Smooth muscle cell (in vitro differentiated cells): ENCODE measurements at regions not wholly inside any gene's neighbourhood (a gene's known extent, or its start where the extent isn't known, plus 50 kb on each side); places are given as distances from the start of the nearest gene placed in this dataset.

Experiments
- DNase-seq: peaks from one replicate; lab custom pipeline; 2025; ENCODE audit not compliant: unreplicated experiment; lab: John Stamatoyannopoulos, UW
- H2AFZ ChIP-seq: fragments of 200-600 bp; sonication (generic); 2 replicates; pipeline ENCODE4 v1.6.0; 2016; ENCODE audit warnings: antibody characterized with exemption, low read depth, mild to moderate bottlenecking
- H3F3A ChIP-seq: fragments of 200-600 bp; sonication (generic); 2 replicates; pipeline ENCODE4 v1.6.0; 2017; ENCODE audit warnings: antibody characterized with exemption, low read depth
- H3K27ac ChIP-seq: fragments of 200-600 bp; sonication (generic); 2 replicates; pipeline ENCODE4 v1.5.1; 2016; ENCODE audit warnings: low read depth, mild to moderate bottlenecking
- H3K27me3 ChIP-seq: fragments of 200-600 bp; sonication (generic); 2 replicates; pipeline ENCODE4 v1.6.1; 2016; ENCODE audit warnings: low read depth, mild to moderate bottlenecking
- H3K36me3 ChIP-seq: fragments of 200-600 bp; sonication (generic); 2 replicates; pipeline ENCODE4 v1.5.1; 2016; ENCODE audit warnings: low read depth
- H3K4me1 ChIP-seq: fragments of 200-600 bp; sonication (generic); 2 replicates; pipeline ENCODE4 v1.5.1; 2016; ENCODE audit warnings: low read depth
- H3K4me2 ChIP-seq: fragments of 200-600 bp; sonication (generic); 2 replicates; pipeline ENCODE4 v1.6.0; 2016; ENCODE audit warnings: mild to moderate bottlenecking
- H3K4me3 ChIP-seq: fragments of 200-600 bp; sonication (generic); 2 replicates; pipeline ENCODE4 v1.5.1; 2016; ENCODE audit warnings: mild to moderate bottlenecking
- H3K79me2 ChIP-seq: fragments of 200-600 bp; sonication (generic); 2 replicates; pipeline ENCODE4 v1.6.0; 2016; ENCODE audit warnings: low read depth, mild to moderate bottlenecking
- H3K9ac ChIP-seq: fragments of 200-600 bp; sonication (generic); 2 replicates; pipeline ENCODE4 v1.6.0; 2016; ENCODE audit warnings: low read depth
- H3K9me3 ChIP-seq: fragments of 200-600 bp; sonication (generic); replicated peaks from 2 replicates; pipeline ENCODE4 v1.5.1; 2016; ENCODE audit warnings: low read depth
- H4K20me1 ChIP-seq: fragments of 200-600 bp; sonication (generic); 2 replicates; pipeline ENCODE4 v1.6.0; 2016; ENCODE audit warnings: low read depth
- WGBS: methylation state at CpG from one replicate; pipeline ENCODE4 v1.1.7; 2016; ENCODE audit warnings: low lambda C conversion rate; 5-methylcytosine and 5-hydroxymethylcytosine counted together
- TF ChIP-seq, protein P1 (sequence below): fragments of 200-600 bp; sonication (generic); IDR thresholded peaks from 2 replicates; pipeline ENCODE4 v1.5.1; 2017; ENCODE audit warnings: borderline replicate concordance, mild to moderate bottlenecking, antibody characterized with exemption; ENCODE audit not compliant: insufficient read depth, poor library complexity, severe bottlenecking

DNA sequence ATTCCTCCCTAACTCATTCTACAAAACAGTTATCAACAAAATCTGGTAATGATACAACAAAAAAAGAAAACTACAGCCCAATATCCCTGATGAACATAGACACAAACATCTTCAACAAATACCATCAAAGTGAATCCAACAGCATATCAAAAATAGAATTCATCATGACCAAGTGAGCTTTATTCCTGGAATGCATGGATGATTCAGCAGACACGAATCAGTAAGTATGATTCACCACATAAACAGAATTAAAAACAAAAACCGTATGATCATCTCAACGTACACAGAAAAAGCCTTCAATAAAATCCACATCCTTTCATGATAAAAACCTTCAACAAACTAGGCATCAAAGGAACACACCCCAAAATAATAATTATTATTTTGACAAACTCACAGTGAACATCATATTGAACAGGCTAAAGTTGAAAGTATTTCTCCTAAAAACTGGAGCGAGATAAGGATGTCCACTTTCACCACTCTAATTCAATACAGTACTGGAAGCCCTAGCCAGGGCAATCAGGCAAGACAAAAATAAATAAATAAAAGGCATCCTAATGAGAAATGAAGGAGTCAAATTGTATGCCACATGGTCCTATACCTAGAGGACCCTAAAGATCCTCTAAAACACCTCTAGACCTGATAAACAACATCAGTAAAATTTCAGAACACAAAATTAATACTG lies 305.1 kb upstream of the RGMB start:
- no peak for DNase-seq
- Histone ChIP-seq H3F3A (no peaks in the 10 kb centered on the region), H3K4me3 (no peak overlapping the region), H3K4me2 (peak overlapping the region; percentile 46), H3K4me1 (no peaks in the 10 kb centered on the region), H3K79me2 (no peaks in the 10 kb centered on the region), H2AFZ (no peak overlapping the region), H3K9me3 (no peaks in the 10 kb centered on the region), H4K20me1 (no peaks in the 10 kb centered on the region), H3K36me3 (no peaks in the 10 kb centered on the region), H3K27me3 (no peaks in the 10 kb centered on the region), H3K27ac (peak overlapping the region; percentile 80), H3K9ac (peak overlapping the region; percentile 29)
- WGBS, result 23% methylated on average over 4 of the region's 4 CpGs
- TF ChIP-seq, protein P1, sequence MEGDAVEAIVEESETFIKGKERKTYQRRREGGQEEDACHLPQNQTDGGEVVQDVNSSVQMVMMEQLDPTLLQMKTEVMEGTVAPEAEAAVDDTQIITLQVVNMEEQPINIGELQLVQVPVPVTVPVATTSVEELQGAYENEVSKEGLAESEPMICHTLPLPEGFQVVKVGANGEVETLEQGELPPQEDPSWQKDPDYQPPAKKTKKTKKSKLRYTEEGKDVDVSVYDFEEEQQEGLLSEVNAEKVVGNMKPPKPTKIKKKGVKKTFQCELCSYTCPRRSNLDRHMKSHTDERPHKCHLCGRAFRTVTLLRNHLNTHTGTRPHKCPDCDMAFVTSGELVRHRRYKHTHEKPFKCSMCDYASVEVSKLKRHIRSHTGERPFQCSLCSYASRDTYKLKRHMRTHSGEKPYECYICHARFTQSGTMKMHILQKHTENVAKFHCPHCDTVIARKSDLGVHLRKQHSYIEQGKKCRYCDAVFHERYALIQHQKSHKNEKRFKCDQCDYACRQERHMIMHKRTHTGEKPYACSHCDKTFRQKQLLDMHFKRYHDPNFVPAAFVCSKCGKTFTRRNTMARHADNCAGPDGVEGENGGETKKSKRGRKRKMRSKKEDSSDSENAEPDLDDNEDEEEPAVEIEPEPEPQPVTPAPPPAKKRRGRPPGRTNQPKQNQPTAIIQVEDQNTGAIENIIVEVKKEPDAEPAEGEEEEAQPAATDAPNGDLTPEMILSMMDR, result no peak

GRCh38 chr5:98470747-98471146 lies 302.7 kb upstream of the RGMB start:
- WGBS, result 98% methylated on average over 2 of the region's 2 CpGs
- Histone ChIP-seq H3K27ac (no peak overlapping the region), H3K4me3 (no peak overlapping the region), H3K79me2 (no peaks in the 10 kb centered on the region), H3K4me2 (no peak overlapping the region), H3K4me1 (no peaks in the 10 kb centered on the region), H3K36me3 (no peaks in the 10 kb centered on the region), H2AFZ (no peak overlapping the region), H3K9ac (no peak overlapping the region), H3K9me3 (no peaks in the 10 kb centered on the region), H4K20me1 (no peaks in the 10 kb centered on the region), H3F3A (no peaks in the 10 kb centered on the region), H3K27me3 (no peaks in the 10 kb centered on the region)
- no peak for DNase-seq
- TF ChIP-seq, protein P1, result no peak

DNA sequence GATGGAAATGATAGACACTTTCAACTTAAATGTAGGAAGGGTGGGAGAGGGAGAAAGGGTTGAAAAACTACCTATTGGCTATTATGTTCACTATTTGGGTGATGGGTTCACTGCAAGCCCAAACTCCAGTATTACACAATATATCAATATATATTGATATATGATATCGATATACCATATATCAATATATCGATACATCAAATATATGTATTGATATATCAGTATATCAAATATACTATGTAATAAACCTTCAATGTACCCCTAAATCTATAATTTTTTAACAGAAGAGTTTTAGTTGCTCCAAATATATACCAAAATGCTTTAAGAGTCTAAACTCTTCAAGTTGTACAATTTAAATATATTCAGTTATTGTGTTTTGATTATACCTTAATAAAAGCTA lies 302.0 kb upstream of the RGMB start:
- H2AFZ ChIP-seq, result no peak overlapping the region
- TF ChIP-seq, protein P1, result no peak
- 98% methylated on average over 2 of the region's 2 CpGs for WGBS

GRCh38 chr5:98474216-98474615 lies 299.2 kb upstream of the RGMB start:
- Histone ChIP-seq H4K20me1 (no peaks in the 10 kb centered on the region), H3K9me3 (no peaks in the 10 kb centered on the region), H3K9ac (no peak overlapping the region), H3K27ac (no peak overlapping the region), H3K36me3 (no peaks in the 10 kb centered on the region), H2AFZ (peak overlapping the region; percentile 67), H3F3A (no peaks in the 10 kb centered on the region), H3K4me3 (no peak overlapping the region), H3K27me3 (no peaks in the 10 kb centered on the region), H3K4me1 (no peaks in the 10 kb centered on the region), H3K4me2 (no peak overlapping the region), H3K79me2 (no peaks in the 10 kb centered on the region)
- TF ChIP-seq, protein P1, result no peak
- 94% methylated on average over 2 of the region's 2 CpGs for WGBS
- DNase-seq, result no peak

More for the DNA sequence above, 302.0 kb upstream of the RGMB start:
- Histone ChIP-seq H3K4me2 (no peak overlapping the region), H3K9ac (no peak overlapping the region), H3K4me1 (no peaks in the 10 kb centered on the region), H3K36me3 (no peaks in the 10 kb centered on the region), H3K4me3 (no peak overlapping the region), H4K20me1 (no peaks in the 10 kb centered on the region), H3K9me3 (no peaks in the 10 kb centered on the region), H3K27ac (no peak overlapping the region), H3K27me3 (no peaks in the 10 kb centered on the region), H3K79me2 (no peaks in the 10 kb centered on the region), H3F3A (no peaks in the 10 kb centered on the region)
- no peak for DNase-seq
